Stromal cell of bone marrow (primary cell): ENCODE measurements at regions not wholly inside any gene's neighbourhood (a gene's known extent, or its start where the extent isn't known, plus 50 kb on each side); places are given as distances from the start of the nearest gene placed in this dataset.

Experiments
- DNase-seq: peaks from one replicate; pipeline ENCODE4 v3.0.0-alpha.2; 2012; ENCODE audit warnings: low read depth

DNA sequence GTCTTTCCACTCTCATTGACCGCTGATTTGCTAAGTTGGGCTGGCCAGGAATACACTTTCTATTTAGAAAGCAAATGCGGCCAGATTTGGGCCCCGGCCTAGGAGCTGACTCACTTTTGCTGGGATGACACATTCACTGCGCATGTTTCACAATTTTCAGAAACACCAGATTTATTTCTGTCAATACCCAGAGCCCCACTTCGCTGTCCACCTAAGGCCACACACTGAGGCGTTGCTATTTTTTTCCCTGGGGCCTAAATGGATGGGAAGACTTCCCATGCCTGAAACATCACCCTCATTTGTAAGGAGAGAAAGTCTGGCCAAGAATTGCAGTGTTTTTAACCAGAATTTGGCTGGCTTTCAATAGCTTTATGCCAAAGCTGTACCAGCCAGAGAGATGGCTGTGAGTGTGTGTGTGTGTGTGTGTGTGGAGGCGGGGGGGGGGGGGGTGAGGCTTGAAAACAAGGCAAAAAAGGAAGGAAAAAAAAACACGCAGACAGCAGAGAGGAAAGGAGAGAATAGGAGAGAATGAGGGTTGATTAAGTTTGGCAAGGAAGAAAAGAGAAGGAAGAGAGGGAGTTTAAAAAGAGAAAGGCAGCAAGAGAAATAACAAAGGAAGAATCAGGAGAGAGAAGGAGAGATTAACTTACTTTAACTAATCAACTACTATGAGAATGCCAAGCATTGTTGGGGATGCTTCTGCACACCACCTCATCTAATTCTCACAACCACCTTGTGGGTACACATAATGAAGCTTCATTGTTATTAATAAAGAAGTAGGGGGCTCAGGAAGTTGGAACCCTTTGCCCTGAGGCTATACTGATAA lies 261.4 kb upstream of the KLF4 start:
- peak; percentile 99 for DNase-seq

DNA sequence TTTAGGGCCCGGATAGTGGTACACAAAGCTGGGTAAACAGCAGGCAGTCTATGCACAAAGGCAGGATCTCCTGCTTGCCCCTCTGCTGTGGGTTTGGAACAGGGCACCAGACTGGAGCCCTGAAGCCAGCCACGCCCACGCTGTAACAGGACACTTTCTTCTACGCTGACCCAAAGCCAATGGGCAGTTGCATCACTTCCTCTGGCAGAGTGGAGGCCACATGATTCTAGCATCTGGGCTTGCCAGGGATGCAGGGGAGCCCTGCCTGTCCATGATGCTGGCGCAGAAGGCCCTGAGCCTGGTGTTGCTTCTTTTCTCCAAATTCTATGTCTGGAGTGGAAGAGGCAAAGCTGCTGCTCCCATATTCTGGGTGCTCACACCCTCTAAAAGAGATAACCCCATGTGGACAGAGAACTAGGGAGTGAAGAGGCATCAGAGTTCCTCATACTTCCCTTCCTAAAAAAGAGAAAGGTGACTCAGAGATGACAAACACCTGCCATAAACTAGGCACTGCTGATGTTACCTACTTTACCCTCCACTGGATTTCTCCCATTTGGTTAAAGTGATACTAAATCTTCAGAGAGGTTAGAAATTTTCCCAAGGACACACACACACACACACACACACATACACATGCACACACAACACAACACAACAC lies 260.3 kb upstream of the KLF4 start:
- DNase-seq, result peak; percentile 93

DNA sequence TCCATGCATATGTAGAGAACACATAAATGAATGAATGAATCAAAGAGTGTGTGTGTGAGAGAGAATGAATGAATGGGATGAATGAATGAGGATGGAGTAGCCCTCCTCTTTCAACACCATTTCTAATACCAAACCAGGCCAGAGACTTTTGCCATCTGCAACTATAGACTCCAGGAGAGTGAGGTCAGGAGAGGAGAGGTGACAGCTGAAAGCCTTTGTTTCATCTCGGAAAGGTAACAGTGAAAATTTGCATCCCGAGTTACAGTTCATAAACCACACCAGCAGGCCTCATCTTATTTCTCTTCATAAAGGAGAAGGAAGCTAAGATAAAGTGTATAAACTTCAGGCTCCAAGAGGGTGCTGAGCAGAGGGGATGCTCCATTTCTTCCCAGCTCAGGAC lies 255.3 kb upstream of the KLF4 start:
- no peak for DNase-seq

GRCh38 chr9:107742531-107743309 lies 253.2 kb upstream of the KLF4 start:
- DNase-seq, result no peak

GRCh38 chr9:107740088-107740980 lies 250.8 kb upstream of the KLF4 start:
- no peak for DNase-seq

GRCh38 chr9:107739601-107740082 lies 250.1 kb upstream of the KLF4 start:
- no peak for DNase-seq

- DNase-seq, result no peak
These were observed 249.2 kb upstream of the KLF4 start for GRCh38 chr9:107738789-107739188.

GRCh38 chr9:107737987-107738743 lies 248.6 kb upstream of the KLF4 start:
- DNase-seq, result no peak

GRCh38 chr9:107737610-107737986 lies 248.0 kb upstream of the KLF4 start:
- no peak for DNase-seq

GRCh38 chr9:107735821-107736220 lies 246.3 kb upstream of the KLF4 start:
- no peak for DNase-seq

GRCh38 chr9:107734256-107735013 lies 244.9 kb upstream of the KLF4 start:
- peak; percentile 89 for DNase-seq

DNA sequence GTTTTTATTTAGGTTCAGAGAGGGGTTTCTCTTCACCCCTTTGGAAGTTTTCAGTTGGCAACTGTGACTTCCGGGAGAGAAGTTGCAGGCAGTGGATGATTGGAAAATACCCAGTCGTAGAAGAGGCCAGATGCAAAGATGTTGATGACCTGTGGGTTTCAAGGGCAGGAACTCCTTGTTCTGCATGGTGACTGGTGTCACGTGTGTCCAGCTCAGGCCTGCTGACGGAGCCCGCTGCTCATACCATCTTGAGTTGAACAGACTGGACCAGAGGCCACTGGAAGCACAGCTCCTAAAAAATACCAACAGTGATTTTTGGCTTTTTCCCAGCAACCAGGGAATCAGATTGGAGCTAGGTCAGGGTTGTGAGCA lies 243.9 kb upstream of the KLF4 start:
- DNase-seq, result no peak

- peak; percentile 76 for DNase-seq
These were observed 243.4 kb upstream of the KLF4 start for GRCh38 chr9:107732781-107733522.

DNA sequence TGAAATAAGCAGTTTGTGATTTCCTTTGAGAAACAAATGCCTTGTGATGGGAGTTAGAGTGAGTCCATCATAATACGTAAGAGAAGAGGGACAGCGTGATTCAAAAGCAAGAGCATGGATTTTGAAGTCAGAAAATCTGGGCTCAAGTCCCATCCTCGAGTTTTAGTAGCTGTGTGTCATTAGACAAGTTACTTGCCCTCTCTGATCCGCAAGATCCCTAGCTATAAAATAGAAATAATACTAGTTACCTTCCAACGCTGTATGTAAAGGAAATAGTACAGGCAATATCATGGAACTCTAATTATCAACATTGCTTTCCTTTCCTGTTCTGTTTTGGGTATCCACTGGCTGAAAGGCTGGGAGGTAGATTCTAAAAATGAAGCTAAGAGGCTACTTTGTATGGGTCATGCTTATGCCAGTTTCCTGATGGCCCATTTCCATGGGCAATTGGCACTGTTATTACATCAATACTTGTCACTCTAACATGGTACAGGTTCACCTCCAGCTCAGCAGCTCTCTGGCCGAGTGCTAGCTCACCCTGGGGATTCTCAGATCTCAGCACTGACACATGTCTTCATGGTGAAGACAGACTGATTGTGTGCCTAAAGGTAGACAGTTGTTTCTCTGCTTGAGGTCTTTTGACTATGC lies 241.7 kb upstream of the KLF4 start:
- DNase-seq, result no peak

DNA sequence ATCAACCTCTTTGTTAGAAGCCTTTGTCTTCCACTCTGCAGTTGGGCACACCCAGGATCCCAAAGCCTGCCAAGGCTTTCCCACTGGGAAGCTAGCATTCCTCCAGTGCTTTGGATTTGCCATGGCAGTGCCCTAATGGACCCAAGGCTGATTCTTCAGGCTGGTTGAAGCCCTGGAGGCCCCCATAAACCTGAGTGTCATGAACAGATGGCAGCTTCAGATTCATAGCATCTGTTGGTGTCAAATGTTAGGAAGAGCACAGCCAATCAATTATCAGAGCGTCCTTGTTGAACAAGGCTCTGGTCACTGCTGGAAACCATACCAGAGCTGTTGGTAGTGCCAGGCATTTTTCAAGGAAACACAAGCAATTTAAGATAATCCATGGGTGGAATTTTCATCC lies 241.1 kb upstream of the KLF4 start:
- no peak for DNase-seq

DNA sequence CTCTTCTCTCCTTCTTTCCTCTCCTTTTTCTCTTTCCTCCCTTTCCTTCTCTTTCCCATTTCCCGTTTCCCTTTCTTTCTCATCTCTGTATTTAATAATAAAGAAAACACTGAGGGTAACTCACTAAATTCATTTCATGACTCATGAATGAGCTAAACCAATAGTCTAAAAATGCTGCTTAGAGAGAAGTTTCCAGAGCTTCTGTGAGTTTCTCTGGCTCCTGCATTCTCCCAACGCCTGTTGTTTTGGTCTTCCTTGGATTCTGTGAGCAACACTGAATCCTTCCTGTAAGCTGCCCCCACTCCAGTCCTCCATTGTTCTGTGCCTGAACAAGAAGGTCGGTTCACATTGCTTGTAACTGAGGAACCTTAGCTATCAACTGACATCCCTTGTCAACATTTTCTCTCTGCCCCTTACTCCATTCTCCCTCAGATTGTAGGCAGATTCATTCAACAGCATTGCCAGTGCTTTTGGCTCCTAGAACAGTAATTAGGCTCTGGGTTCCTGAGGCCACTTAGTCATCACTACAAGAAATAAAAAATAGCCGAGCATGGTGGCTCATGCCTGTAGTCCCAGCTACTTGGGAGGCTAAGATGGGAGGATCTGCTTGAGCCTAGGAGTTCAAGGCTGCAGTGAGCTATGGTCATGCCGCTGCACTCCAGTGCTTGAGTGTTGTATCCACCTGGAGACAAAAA lies 237.7 kb upstream of the KLF4 start:
- DNase-seq, result no peak

- no peak for DNase-seq
These were observed 233.4 kb upstream of the KLF4 start for GRCh38 chr9:107723015-107723414.

DNA sequence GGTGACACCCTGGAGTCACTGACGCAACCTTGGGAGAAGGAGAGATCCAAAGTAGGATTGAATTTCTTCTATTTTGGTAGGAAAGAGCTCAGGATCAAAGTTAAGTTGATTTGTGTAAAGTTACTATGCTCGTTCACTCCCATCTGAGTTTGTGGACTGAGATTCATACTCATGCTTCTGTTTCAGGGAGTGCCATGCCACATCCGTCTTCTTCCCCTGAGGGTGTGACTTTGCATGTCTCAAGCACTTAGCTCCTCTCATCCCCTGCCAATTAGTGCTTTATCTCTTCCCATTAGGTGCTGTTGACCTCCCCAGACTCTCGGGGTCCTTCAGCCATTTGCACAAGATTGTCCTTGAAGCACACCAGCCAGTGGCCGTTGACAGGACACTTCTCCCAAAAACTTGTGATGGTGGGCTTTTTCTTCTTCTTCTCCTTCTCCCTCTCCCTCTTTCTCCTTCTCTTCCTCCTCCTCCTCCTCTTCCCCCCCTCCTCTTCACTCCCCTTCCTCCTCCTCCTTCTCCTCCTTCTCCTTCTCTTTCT lies 232.2 kb upstream of the KLF4 start:
- DNase-seq, result no peak
